GM12875 (cell line): ENCODE measurements at regions not wholly inside any gene's neighbourhood (a gene's known extent, or its start where the extent isn't known, plus 50 kb on each side); places are given as distances from the start of the nearest gene placed in this dataset.

Source experiments
- H3K4me3 ChIP-seq: one replicate; pipeline ENCODE4 v1.5.1; 2011; ENCODE audit warnings: low read depth, low read length, control low read depth
- TF ChIP-seq, protein P1 (sequence below): IDR thresholded peaks from 2 replicates; pipeline ENCODE4 v1.5.1; 2011; ENCODE audit warnings: low read depth, mild to moderate bottlenecking, control low read depth, inconsistent platforms, low read length, moderate library complexity, borderline replicate concordance; ENCODE audit not compliant: insufficient read depth

GRCh38 chr11:13826505-13827278, 135.8 kb upstream of the SPON1 start:
- no peak overlapping the region for H3K4me3 ChIP-seq
- TF ChIP-seq, protein P1, sequence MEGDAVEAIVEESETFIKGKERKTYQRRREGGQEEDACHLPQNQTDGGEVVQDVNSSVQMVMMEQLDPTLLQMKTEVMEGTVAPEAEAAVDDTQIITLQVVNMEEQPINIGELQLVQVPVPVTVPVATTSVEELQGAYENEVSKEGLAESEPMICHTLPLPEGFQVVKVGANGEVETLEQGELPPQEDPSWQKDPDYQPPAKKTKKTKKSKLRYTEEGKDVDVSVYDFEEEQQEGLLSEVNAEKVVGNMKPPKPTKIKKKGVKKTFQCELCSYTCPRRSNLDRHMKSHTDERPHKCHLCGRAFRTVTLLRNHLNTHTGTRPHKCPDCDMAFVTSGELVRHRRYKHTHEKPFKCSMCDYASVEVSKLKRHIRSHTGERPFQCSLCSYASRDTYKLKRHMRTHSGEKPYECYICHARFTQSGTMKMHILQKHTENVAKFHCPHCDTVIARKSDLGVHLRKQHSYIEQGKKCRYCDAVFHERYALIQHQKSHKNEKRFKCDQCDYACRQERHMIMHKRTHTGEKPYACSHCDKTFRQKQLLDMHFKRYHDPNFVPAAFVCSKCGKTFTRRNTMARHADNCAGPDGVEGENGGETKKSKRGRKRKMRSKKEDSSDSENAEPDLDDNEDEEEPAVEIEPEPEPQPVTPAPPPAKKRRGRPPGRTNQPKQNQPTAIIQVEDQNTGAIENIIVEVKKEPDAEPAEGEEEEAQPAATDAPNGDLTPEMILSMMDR: no peak

- TF ChIP-seq, protein P1: no peak
- H3K4me3 ChIP-seq: no peak overlapping the region
Observed at GRCh38 chr11:13831696-13832095, 130.8 kb upstream of the SPON1 start.

GRCh38 chr11:13834463-13834862, 128.1 kb upstream of the SPON1 start:
- TF ChIP-seq, protein P1: peak; percentile 44; the same call in 1 of the 2 replicates

GRCh38 chr11:13836666-13837065, 125.9 kb upstream of the SPON1 start:
- TF ChIP-seq, protein P1: no peak
- no peak overlapping the region for H3K4me3 ChIP-seq

More at GRCh38 chr11:13834463-13834862, 128.1 kb upstream of the SPON1 start:
- H3K4me3 ChIP-seq: no peak overlapping the region

DNA sequence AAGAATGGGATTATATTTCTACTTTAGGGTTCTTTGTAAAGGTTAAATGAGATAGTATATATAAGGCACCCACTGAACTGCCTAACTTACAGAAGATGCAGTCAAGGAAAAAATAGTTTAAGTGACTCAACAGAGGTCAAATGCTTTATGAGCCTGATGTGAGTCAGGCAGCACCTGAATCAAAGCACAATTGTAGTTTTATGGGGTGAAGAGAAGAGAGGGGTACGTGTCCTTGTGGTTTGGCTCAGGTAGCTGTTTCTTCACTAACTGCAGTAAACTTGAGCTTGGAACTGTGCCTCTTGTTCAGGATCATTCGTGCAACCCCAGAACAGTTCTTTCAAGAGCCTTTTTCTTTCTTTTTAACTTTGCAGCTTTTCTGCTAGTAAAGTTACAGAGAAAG, 125.2 kb upstream of the SPON1 start:
- no peak overlapping the region for H3K4me3 ChIP-seq
- TF ChIP-seq, protein P1: no peak

- H3K4me3 ChIP-seq: no peak overlapping the region
- TF ChIP-seq, protein P1: no peak
Observed at GRCh38 chr11:13841393-13841792, 121.1 kb upstream of the SPON1 start.

- H3K4me3 ChIP-seq: no peak overlapping the region
- TF ChIP-seq, protein P1: no peak
Observed at GRCh38 chr11:13848031-13848430, 114.5 kb upstream of the SPON1 start.
